ENCODE measurements at regions not wholly inside any gene's neighbourhood (a gene's known extent, or its start where the extent isn't known, plus 50 kb on each side); places are given as distances from the start of the nearest gene placed in this dataset.

GRCh38 chr11:70776914-70777532 is 378.7 kb downstream of the CTTN start:
- DNase-seq: no peak

GRCh38 chr11:70778883-70779282 is 380.6 kb downstream of the CTTN start:
- no peak for DNase-seq

- DNase-seq: no peak
Observed at GRCh38 chr11:70779433-70780245, 381.3 kb downstream of the CTTN start.

- no peak for DNase-seq
Observed at GRCh38 chr11:70780246-70780535, 381.9 kb downstream of the CTTN start.

- DNase-seq: no peak
Observed at GRCh38 chr11:70782401-70782913, 384.1 kb downstream of the CTTN start.

- DNase-seq: no peak
Observed at GRCh38 chr11:70783356-70783755, 385.0 kb downstream of the CTTN start.

- DNase-seq: no peak
Observed at GRCh38 chr11:70783821-70784220, 385.5 kb downstream of the CTTN start.

- no peak for DNase-seq
Observed at GRCh38 chr11:70785372-70785771, 387.0 kb downstream of the CTTN start.

- DNase-seq: no peak
Observed at GRCh38 chr11:70786021-70786665, 387.8 kb downstream of the CTTN start.

GRCh38 chr11:70788248-70789022 is 390.1 kb downstream of the CTTN start:
- DNase-seq: no peak

- DNase-seq: no peak
Observed at GRCh38 chr11:70790671-70791300, 392.5 kb downstream of the CTTN start.

- no peak for DNase-seq
Observed at GRCh38 chr11:70796648-70797227, 398.4 kb downstream of the CTTN start.

- no peak for DNase-seq
Observed at GRCh38 chr11:70798296-70798695, 400.0 kb downstream of the CTTN start.

GRCh38 chr11:70799386-70799785 is 401.1 kb downstream of the CTTN start:
- no peak for DNase-seq

GRCh38 chr11:70802185-70802584 is 403.9 kb downstream of the CTTN start:
- DNase-seq: no peak

GRCh38 chr11:70804139-70804837 is 406.0 kb downstream of the CTTN start:
- no peak for DNase-seq

- DNase-seq: no peak
Observed at GRCh38 chr11:70805243-70805642, 406.9 kb downstream of the CTTN start.

- DNase-seq: no peak
Observed at GRCh38 chr11:70805971-70806370, 407.6 kb downstream of the CTTN start.

- DNase-seq: no peak
Observed at GRCh38 chr11:70806461-70807194, 408.3 kb downstream of the CTTN start.

GRCh38 chr11:70807195-70807543 is 408.8 kb downstream of the CTTN start:
- no peak for DNase-seq
